Suprapubic skin (tissue), 4 donors: ENCODE measurements at regions not wholly inside any gene's neighbourhood (a gene's known extent, or its start where the extent isn't known, plus 50 kb on each side); places are given as distances from the start of the nearest gene placed in this dataset.

Experiments
- DNase-seq, 2 donors: peaks; one replicate each; pipeline ENCODE4 v3.0.0-alpha.2; 2019; ENCODE audit warnings: low spot score in 2 of 2
- H3K27ac ChIP-seq: fragments of 200-600 bp; sonication (generic); one replicate; pipeline ENCODE4 v1.5.1; 2019
- H3K27me3 ChIP-seq: fragments of 200-600 bp; sonication (generic); one replicate; pipeline ENCODE4 v1.5.1; 2019
- H3K36me3 ChIP-seq: fragments of 200-600 bp; sonication (generic); one replicate; pipeline ENCODE4 v1.5.1; 2019
- H3K4me1 ChIP-seq: fragments of 200-600 bp; sonication (generic); one replicate; pipeline ENCODE4 v1.5.1; 2019
- H3K4me3 ChIP-seq: fragments of 200-600 bp; sonication (generic); one replicate; pipeline ENCODE4 v1.5.1; 2019; ENCODE audit warnings: mild to moderate bottlenecking
- H3K9me3 ChIP-seq: fragments of 200-600 bp; sonication (generic); one replicate; pipeline ENCODE4 v1.5.1; 2019
- CTCF ChIP-seq, 2 donors: fragments of 200-600 bp in 1 of 2; fragments of 450-650 bp in 1 of 2; sonication (generic) in 1 of 2; IDR thresholded peaks; one replicate each; pipeline ENCODE4 v1.5.1; 2016 to 2019; ENCODE audit warnings: antibody characterized with exemption in 2 of 2, mild to moderate bottlenecking in 1 of 2, moderate library complexity in 1 of 2
- EP300 ChIP-seq: sonication (generic); formaldehyde crosslinking; IDR thresholded peaks from one replicate; pipeline ENCODE4 v1.6.1; 2017; ENCODE audit warnings: antibody characterized with exemption
- POLR2A ChIP-seq, 2 donors: fragments of 450-650 bp; IDR thresholded peaks; one replicate each; pipeline ENCODE4 v1.6.1; 2017; ENCODE audit warnings: antibody characterized with exemption in 2 of 2, mild to moderate bottlenecking in 2 of 2, moderate library complexity in 2 of 2
- POLR2AphosphoS5 ChIP-seq, 3 donors: sonication (generic); formaldehyde crosslinking; IDR thresholded peaks; one replicate each; pipeline ENCODE4 v1.6.1; 2017; ENCODE audit warnings: antibody characterized with exemption in 3 of 3
- WGBS: methylation state at CpG from one replicate; pipeline ENCODE4 v1.1.5; 2018; 5-methylcytosine and 5-hydroxymethylcytosine counted together

DNA sequence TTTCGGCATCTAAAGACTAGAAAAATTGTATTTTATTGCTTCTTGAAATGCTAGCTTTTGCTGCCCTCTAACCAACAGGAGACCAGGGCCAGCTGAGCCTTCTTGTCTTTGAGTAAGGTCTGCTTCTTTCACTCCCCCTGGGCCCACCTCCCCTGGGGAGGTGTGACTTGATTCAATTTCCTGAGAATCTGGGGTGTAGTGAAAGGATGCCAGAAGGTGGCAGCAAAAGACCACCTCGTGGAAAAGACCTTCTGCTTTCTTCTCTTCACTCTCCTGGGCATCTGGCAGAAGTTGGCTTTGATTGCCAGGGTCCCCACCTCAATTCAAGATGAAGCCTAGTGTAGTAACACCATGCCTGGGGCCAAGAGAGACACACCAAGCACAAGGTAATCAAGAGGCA is 96.5 kb upstream of the MAOA start:
- H3K27ac ChIP-seq = no peak overlapping the region
- H3K36me3 ChIP-seq = no peaks in the 10 kb centered on the region
- H3K4me3 ChIP-seq = no peak overlapping the region
- H3K9me3 ChIP-seq = no peaks in the 10 kb centered on the region
- 47% methylated on average over 2 of the region's 2 CpGs for WGBS
- TF ChIP-seq CTCF (IDR thresholded peaks at IDR 0.05) (peak; percentile 19 to 34), POLR2AphosphoS5 (IDR thresholded peaks at IDR 0.05) (no peak), POLR2A (IDR thresholded peaks at IDR 0.05) (no peak), EP300 (no peak)
- H3K27me3 ChIP-seq = no peaks in the 10 kb centered on the region
- H3K4me1 ChIP-seq = no peaks in the 10 kb centered on the region
- peak in 1 of 2 donors; percentile 55 for DNase-seq

GRCh38 chrX:43560247-43560946 is 95.7 kb upstream of the MAOA start:
- no peaks in the 10 kb centered on the region for H3K27me3 ChIP-seq
- H3K4me1 ChIP-seq = no peaks in the 10 kb centered on the region
- no peak for DNase-seq
- H3K9me3 ChIP-seq = no peaks in the 10 kb centered on the region
- TF ChIP-seq EP300 (no peak), CTCF (IDR thresholded peaks at IDR 0.05) (no peak), POLR2AphosphoS5 (IDR thresholded peaks at IDR 0.05) (no peak), POLR2A (IDR thresholded peaks at IDR 0.05) (no peak)
- no peaks in the 10 kb centered on the region for H3K36me3 ChIP-seq
- no peak overlapping the region for H3K27ac ChIP-seq
- WGBS = 52% methylated on average over 5 of the region's 5 CpGs
- H3K4me3 ChIP-seq = no peak overlapping the region

DNA sequence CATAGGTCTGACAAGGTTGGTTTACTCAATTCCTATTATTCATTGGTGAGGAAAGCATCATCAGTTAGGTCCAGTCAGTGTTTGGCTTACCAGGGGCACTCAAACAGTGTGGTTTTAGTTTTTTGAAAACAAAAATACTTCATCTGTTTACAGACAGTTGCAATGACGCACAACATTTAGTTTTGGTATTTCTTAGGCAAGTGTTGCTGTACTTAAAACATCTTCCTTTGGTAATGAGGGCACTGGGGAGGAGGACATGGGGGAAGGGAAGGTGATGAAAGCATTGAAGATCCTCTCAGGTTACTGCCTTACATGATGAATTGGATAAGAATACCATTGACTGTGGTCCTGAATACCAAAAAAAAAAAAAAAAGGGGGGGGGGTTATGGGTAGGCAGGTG is 93.7 kb upstream of the MAOA start:
- no peaks in the 10 kb centered on the region for H3K36me3 ChIP-seq
- TF ChIP-seq POLR2AphosphoS5 (IDR thresholded peaks at IDR 0.05) (no peak), EP300 (no peak), CTCF (IDR thresholded peaks at IDR 0.05) (no peak), POLR2A (IDR thresholded peaks at IDR 0.05) (no peak)
- no peak for DNase-seq
- no peak overlapping the region for H3K4me3 ChIP-seq
- no peaks in the 10 kb centered on the region for H3K27me3 ChIP-seq
- no peaks in the 10 kb centered on the region for H3K4me1 ChIP-seq
- 63% methylated on average over 1 of the region's 1 CpG for WGBS
- no peak overlapping the region for H3K27ac ChIP-seq
- no peaks in the 10 kb centered on the region for H3K9me3 ChIP-seq

- Histone ChIP-seq H3K36me3 (no peaks in the 10 kb centered on the region), H3K4me3 (no peak overlapping the region), H3K27me3 (no peaks in the 10 kb centered on the region), H3K9me3 (no peaks in the 10 kb centered on the region), H3K4me1 (no peaks in the 10 kb centered on the region), H3K27ac (no peak overlapping the region)
- TF ChIP-seq POLR2AphosphoS5 (IDR thresholded peaks at IDR 0.05) (no peak), POLR2A (IDR thresholded peaks at IDR 0.05) (no peak), EP300 (no peak), CTCF (IDR thresholded peaks at IDR 0.05) (no peak)
- 90% methylated on average over 2 of the region's 2 CpGs for WGBS
- no peak for DNase-seq
These were observed 91.1 kb upstream of the MAOA start for GRCh38 chrX:43564953-43565352.

- no peaks in the 10 kb centered on the region for H3K4me1 ChIP-seq
- H3K4me3 ChIP-seq = no peak overlapping the region
- H3K27ac ChIP-seq = no peak overlapping the region
- no peaks in the 10 kb centered on the region for H3K27me3 ChIP-seq
- H3K36me3 ChIP-seq = no peaks in the 10 kb centered on the region
- H3K9me3 ChIP-seq = no peaks in the 10 kb centered on the region
- TF ChIP-seq EP300 (no peak), POLR2AphosphoS5 (IDR thresholded peaks at IDR 0.05) (no peak), CTCF (IDR thresholded peaks at IDR 0.05) (no peak), POLR2A (IDR thresholded peaks at IDR 0.05) (no peak)
- no peak for DNase-seq
These were observed 89.9 kb upstream of the MAOA start for GRCh38 chrX:43566170-43566569.
